ENCODE measurements at regions not wholly inside any gene's neighbourhood (a gene's known extent, or its start where the extent isn't known, plus 50 kb on each side); places are given as distances from the start of the nearest gene placed in this dataset.
"Not testable (repeated sequence)": the region's sequence is repeated elsewhere in the genome, so short reads cannot be mapped to it uniquely, and the experiment has no call there.

DNA sequence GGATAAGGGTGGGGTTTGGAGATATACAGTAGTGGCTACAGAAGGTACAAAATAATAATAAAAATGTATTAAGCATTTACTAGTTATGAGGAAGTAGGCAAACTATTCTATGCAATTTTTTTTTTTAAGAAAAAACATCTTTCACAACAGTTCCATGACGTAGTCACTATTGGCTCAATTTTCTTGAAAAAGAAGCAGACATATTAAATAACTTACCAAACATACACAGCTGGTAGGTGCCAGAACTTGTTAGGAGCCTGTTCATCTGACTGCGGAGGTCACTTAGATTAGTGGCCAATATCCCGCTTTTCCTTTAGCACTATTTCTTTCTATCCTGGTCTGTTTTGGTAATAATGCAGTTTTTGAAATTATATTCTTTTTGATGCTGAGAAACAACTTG is 593.5 kb downstream of the KCTD12 start:
- no peak for ATAC-seq (ENCODE audit: low FRiP score in 2 of 2)
- 85% methylated on average over 3 of the region's 3 CpGs for WGBS, 2 donors
- DNase-seq: no peak
- Histone ChIP-seq H3K27ac (no peak overlapping the region), H3K4me1 (no peaks in the 10 kb centered on the region), H3K36me3 (no peaks in the 10 kb centered on the region), H3K9me3 (no peaks in the 10 kb centered on the region), H3K4me3 (no peak overlapping the region), H3K27me3 (no peaks in the 10 kb centered on the region)
- TF ChIP-seq POLR2A (IDR thresholded peaks at IDR 0.05) (no peak), EP300 (IDR thresholded peaks at IDR 0.05) (no peak), POLR2AphosphoS5 (IDR thresholded peaks at IDR 0.05) (no peak)
- TF ChIP-seq, protein P1, sequence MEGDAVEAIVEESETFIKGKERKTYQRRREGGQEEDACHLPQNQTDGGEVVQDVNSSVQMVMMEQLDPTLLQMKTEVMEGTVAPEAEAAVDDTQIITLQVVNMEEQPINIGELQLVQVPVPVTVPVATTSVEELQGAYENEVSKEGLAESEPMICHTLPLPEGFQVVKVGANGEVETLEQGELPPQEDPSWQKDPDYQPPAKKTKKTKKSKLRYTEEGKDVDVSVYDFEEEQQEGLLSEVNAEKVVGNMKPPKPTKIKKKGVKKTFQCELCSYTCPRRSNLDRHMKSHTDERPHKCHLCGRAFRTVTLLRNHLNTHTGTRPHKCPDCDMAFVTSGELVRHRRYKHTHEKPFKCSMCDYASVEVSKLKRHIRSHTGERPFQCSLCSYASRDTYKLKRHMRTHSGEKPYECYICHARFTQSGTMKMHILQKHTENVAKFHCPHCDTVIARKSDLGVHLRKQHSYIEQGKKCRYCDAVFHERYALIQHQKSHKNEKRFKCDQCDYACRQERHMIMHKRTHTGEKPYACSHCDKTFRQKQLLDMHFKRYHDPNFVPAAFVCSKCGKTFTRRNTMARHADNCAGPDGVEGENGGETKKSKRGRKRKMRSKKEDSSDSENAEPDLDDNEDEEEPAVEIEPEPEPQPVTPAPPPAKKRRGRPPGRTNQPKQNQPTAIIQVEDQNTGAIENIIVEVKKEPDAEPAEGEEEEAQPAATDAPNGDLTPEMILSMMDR (IDR thresholded peaks at IDR 0.05): no peak

DNA sequence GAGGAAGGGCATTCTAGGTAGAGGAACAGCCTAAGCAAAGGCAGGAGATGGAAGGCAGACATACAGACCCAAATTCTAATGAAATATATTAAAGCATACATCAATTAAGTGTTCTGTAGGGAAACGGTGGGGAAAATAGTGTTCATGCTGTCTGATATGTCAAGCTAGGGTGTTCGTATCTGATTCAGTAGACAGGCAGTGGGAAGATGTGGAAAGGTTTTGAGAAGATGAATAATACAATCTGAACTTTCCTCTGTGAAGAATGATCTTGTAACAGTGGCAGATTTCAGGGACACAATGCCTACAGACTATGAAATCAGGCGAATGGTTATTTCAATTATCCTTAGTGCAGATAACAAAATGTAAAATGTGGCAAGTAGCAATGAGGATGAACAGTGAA is 594.2 kb downstream of the KCTD12 start:
- Histone ChIP-seq H3K4me1 (no peaks in the 10 kb centered on the region), H3K36me3 (no peaks in the 10 kb centered on the region), H3K27me3 (no peaks in the 10 kb centered on the region), H3K4me3 (no peak overlapping the region), H3K9me3 (no peaks in the 10 kb centered on the region), H3K27ac (no peak overlapping the region)
- 93 to 95% methylated on average over 3 of the region's 3 CpGs for WGBS, 2 donors
- TF ChIP-seq, protein P1 (IDR thresholded peaks at IDR 0.05): no peak
- TF ChIP-seq EP300 (IDR thresholded peaks at IDR 0.05) (no peak), POLR2A (IDR thresholded peaks at IDR 0.05) (no peak), POLR2AphosphoS5 (IDR thresholded peaks at IDR 0.05) (no peak)
- ATAC-seq (ENCODE audit: low FRiP score in 2 of 2) (no peak), DNase-seq (no peak)

DNA sequence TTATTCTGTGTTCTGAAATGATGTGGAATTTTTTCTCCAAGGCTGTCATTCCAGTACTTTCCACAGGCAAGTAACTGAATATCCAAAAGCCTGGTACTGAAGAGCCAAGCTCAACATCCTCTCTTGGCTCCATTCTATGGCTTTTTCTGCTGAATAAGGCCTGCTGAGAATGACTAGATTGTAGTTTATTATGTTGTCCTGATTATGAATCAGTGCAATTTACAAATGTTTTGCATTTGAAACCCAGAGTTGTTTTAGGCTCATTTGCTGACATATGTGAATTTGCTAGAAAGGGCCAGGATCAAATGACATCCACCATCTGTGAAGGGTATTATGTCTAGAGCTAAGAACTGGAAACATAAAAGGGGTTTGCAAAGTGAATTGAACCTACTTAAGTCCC is 596.6 kb downstream of the KCTD12 start:
- Histone ChIP-seq H3K36me3 (no peaks in the 10 kb centered on the region), H3K4me1 (peaks cover 0 to 3% (median 0%) of the 10 kb centered on the region in 4 donors), H3K9me3 (peaks cover 0 to 5% (median 2%) of the 10 kb centered on the region in 4 donors), H3K4me3 (no peak overlapping the region), H3K27ac (no peak overlapping the region), H3K27me3 (no peaks in the 10 kb centered on the region)
- ATAC-seq (ENCODE audit: low FRiP score in 2 of 2): no peak
- no peak for TF ChIP-seq POLR2AphosphoS5 (IDR thresholded peaks at IDR 0.05)
- no peak for TF ChIP-seq POLR2A (IDR thresholded peaks at IDR 0.05)
- TF ChIP-seq EP300 (IDR thresholded peaks at IDR 0.05): no peak
- TF ChIP-seq, protein P1 (IDR thresholded peaks at IDR 0.05): no peak
- DNase-seq: no peak

DNA sequence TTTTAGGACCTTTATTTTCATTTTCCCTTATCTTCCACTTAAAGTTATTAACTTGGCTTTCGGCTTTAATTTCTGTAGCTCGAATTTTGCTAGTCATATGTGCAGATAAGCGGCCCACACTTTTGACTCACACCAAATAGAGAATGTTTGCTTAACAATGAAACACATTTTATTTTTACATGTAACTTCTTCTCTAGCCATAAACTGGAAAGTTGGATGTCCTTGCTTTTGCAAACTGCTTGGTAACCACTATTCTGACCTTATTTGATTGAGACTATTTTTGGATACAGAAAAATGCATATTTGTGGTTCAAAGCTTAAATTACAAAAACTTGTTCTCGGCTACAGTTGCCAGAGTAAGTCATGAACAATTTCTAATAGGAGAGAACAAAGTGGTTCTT is 600.0 kb downstream of the KCTD12 start:
- no peak overlapping the region for H3K4me3 ChIP-seq
- no peak overlapping the region for H3K27ac ChIP-seq
- TF ChIP-seq POLR2AphosphoS5 (IDR thresholded peaks at IDR 0.05): no peak
- DNase-seq (no peak), ATAC-seq (ENCODE audit: low FRiP score in 2 of 2) (peak in 1 of 2 donors; percentile 53)
- peaks cover 0 to 5% (median 2%) of the 10 kb centered on the region in 4 donors for H3K9me3 ChIP-seq
- H3K4me1 ChIP-seq: peaks cover 0 to 3% (median 0%) of the 10 kb centered on the region in 4 donors
- WGBS, 2 donors: 56% methylated on average over 4 of the region's 4 CpGs
- H3K27me3 ChIP-seq: no peaks in the 10 kb centered on the region
- H3K36me3 ChIP-seq: no peaks in the 10 kb centered on the region

DNA sequence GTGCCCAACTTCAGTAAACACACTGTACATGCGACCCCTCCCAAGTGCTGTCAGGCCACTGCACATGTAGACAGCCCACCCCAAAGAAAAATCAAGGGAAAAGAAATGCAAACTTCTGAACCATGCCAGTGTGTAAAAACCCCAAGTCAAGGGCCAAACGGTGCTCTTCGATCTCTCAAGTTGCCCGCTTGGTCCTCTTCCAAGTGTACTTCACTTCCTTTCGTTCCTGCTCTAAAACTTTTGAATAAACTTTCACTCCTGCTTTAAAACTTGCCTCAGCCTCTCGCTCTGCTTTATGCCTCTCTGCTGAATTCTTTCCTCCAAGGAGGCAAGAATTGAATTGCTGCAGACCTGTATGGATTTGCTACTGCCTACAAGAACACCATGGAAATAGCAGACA is 600.7 kb downstream of the KCTD12 start:
- no peak for DNase-seq
- no peak overlapping the region for H3K4me3 ChIP-seq
- H3K36me3 ChIP-seq: no peaks in the 10 kb centered on the region
- H3K27me3 ChIP-seq: no peaks in the 10 kb centered on the region
- ATAC-seq (ENCODE audit: low FRiP score in 2 of 2): peak in 1 of 2 donors; percentile 49
- H3K9me3 ChIP-seq: peaks cover 0 to 5% (median 2%) of the 10 kb centered on the region in 4 donors
- H3K4me1 ChIP-seq: peaks cover 0 to 3% (median 0%) of the 10 kb centered on the region in 4 donors
- H3K27ac ChIP-seq: no peak overlapping the region
- TF ChIP-seq EP300 (IDR thresholded peaks at IDR 0.05) (no peak), POLR2AphosphoS5 (IDR thresholded peaks at IDR 0.05) (no peak), POLR2A (IDR thresholded peaks at IDR 0.05) (no peak)
- TF ChIP-seq, protein P1 (IDR thresholded peaks at IDR 0.05): no peak
- WGBS, 2 donors: 65 to 76% methylated on average over 6 of the region's 6 CpGs

DNA sequence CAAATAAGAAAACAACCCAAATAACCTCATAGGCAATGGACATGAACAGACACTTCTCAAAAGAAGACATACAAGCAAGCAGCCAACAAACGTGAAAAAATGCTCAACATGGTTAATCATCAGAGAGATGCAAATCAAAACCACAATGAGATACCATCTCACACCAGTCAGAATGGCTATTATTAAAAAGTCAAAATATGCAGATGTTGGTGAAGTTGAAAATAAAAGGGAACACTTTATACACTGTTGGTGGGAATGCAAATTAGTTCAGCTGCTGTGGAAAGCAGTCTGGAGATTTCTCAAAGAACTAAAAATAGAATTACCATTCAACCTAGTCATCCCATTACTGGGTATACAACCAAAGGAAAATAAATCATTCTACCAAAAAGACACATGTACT is 606.4 kb downstream of the KCTD12 start:
- H3K27ac ChIP-seq; H3K9me3 ChIP-seq; DNase-seq; H3K36me3 ChIP-seq; ATAC-seq (ENCODE audit: low FRiP score in 2 of 2); H3K4me1 ChIP-seq; H3K4me3 ChIP-seq; H3K27me3 ChIP-seq: not testable (repeated sequence)
- WGBS, 2 donors: 50 to 74% methylated on average over 1 of the region's 1 CpG

All from upper lobe of left lung (tissue), 6 donors.